ENCODE measurements at regions not wholly inside any gene's neighbourhood (a gene's known extent, or its start where the extent isn't known, plus 50 kb on each side); places are given as distances from the start of the nearest gene placed in this dataset.

- TF ChIP-seq POLR2A (IDR thresholded peaks at IDR 0.05): no peak
- TF ChIP-seq CTCF (IDR thresholded peaks at IDR 0.05 in 4 of 5, conservative IDR thresholded peaks at IDR 0.05 in 1 of 5): no peak
- Histone ChIP-seq H3K9me3 (no peaks in the 10 kb centered on the region), H3K27me3 (peaks cover 0 to 3% (median 3%) of the 10 kb centered on the region in 3 donors), H3K36me3 (no peaks in the 10 kb centered on the region), H3K4me1 (no peaks in the 10 kb centered on the region), H3K27ac (no peak overlapping the region), H3K4me3 (no peak overlapping the region)
- ATAC-seq: no peak
- in situ Hi-C loops (cut with MboI; ENCODE audit: low sequenced_read_pairs in 4 of 4) (no loop called here), intact Hi-C loops (cut with DNase I; ENCODE audit: low total_unique reads) (no loop called here)
- no peak for DNase-seq
These were observed 210.1 kb downstream of the ERCC6L2 start for GRCh38 chr9:96085491-96086143.

DNA sequence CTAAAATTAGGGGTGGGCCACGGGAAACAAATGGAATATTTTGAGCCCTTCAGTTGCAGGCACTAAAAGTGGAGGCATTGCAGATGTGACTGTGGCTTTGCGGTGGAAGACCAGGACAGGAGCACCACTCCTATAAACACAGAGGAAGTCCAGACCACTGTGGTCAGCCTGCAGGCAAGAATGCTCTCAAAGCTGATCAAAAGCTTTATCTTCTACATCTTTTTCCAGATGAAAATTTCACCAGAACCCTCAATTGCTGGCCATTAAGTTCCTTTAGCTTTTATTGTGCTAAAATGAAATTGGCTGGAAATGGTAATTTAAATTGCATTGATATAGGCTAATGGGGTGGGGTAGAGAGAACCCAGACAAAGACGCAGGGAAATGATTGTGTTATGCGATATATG is 208.8 kb downstream of the ERCC6L2 start:
- intact Hi-C loops (cut with DNase I; ENCODE audit: low total_unique reads) (no loop called here), in situ Hi-C loops (cut with MboI; ENCODE audit: low sequenced_read_pairs in 4 of 4) (no loop called here)
- H3K36me3 ChIP-seq: no peaks in the 10 kb centered on the region
- ATAC-seq (no peak), DNase-seq (no peak)
- no peak overlapping the region for H3K27ac ChIP-seq
- no peaks in the 10 kb centered on the region for H3K9me3 ChIP-seq
- H3K4me1 ChIP-seq: no peaks in the 10 kb centered on the region
- TF ChIP-seq POLR2A (IDR thresholded peaks at IDR 0.05) (no peak), CTCF (IDR thresholded peaks at IDR 0.05 in 4 of 5, conservative IDR thresholded peaks at IDR 0.05 in 1 of 5) (no peak)
- H3K4me3 ChIP-seq: no peak overlapping the region
- H3K27me3 ChIP-seq: peaks cover 0 to 3% (median 3%) of the 10 kb centered on the region in 3 donors

- no peak for ATAC-seq
- Histone ChIP-seq H3K27me3 (peaks cover 0 to 3% (median 0%) of the 10 kb centered on the region in 3 donors), H3K4me3 (no peak overlapping the region), H3K4me1 (no peaks in the 10 kb centered on the region), H3K9me3 (no peaks in the 10 kb centered on the region), H3K27ac (no peak overlapping the region), H3K36me3 (no peaks in the 10 kb centered on the region)
- in situ Hi-C loops (cut with MboI; ENCODE audit: low sequenced_read_pairs in 4 of 4) (no loop called here), intact Hi-C loops (cut with DNase I; ENCODE audit: low total_unique reads) (no loop called here)
- TF ChIP-seq CTCF (IDR thresholded peaks at IDR 0.05 in 4 of 5, conservative IDR thresholded peaks at IDR 0.05 in 1 of 5) (no peak), POLR2A (IDR thresholded peaks at IDR 0.05) (no peak)
- no peak for DNase-seq
These were observed 207.2 kb downstream of the ERCC6L2 start for GRCh38 chr9:96082516-96083232.

DNA sequence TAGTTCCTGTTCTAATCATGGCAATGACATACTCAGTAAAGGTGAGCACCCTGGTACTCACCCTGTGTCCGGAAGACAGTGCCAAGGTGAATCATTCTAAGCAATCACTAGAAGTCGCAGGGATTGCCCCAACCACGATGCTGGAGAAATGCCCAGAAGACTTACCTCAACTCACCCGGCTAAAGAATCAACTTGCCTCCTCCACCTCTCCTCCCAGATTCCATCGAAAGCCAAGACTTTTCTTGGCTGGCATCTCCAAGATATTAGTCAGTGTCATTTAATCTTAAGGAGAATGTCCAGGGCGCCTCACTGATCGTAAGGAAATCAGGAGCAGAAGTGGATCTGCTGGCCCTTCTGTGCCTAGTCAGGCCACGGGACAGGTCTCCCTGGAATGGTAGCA is 204.9 kb downstream of the ERCC6L2 start:
- intact Hi-C loops (cut with DNase I; ENCODE audit: low total_unique reads) (no loop called here), in situ Hi-C loops (cut with MboI; ENCODE audit: low sequenced_read_pairs in 4 of 4) (no loop called here)
- H3K27me3 ChIP-seq: no peaks in the 10 kb centered on the region
- no peak overlapping the region for H3K4me3 ChIP-seq
- no peak overlapping the region for H3K27ac ChIP-seq
- no peaks in the 10 kb centered on the region for H3K9me3 ChIP-seq
- TF ChIP-seq CTCF (IDR thresholded peaks at IDR 0.05 in 4 of 5, conservative IDR thresholded peaks at IDR 0.05 in 1 of 5) (no peak), POLR2A (IDR thresholded peaks at IDR 0.05) (no peak)
- DNase-seq (peak; percentile 38 to 47), ATAC-seq (peak; percentile 73 to 92)
- H3K36me3 ChIP-seq: no peaks in the 10 kb centered on the region
- H3K4me1 ChIP-seq: no peaks in the 10 kb centered on the region

Data from gastrocnemius medialis (tissue), 4 donors.